GM21381 (cell line): ENCODE measurements at regions not wholly inside any gene's neighbourhood (a gene's known extent, or its start where the extent isn't known, plus 50 kb on each side); places are given as distances from the start of the nearest gene placed in this dataset.
"Not testable (repeated sequence)": the region's sequence is repeated elsewhere in the genome, so short reads cannot be mapped to it uniquely, and the experiment has no call there.

ENCODE experiments used
- ATAC-seq: cut with Tn5 transposase; IDR thresholded peaks from one replicate; pipeline ENCODE4 v1.9.1; 2021; ENCODE audit warnings: mild to moderate bottlenecking, moderate library complexity; ENCODE audit not compliant: unreplicated experiment

DNA sequence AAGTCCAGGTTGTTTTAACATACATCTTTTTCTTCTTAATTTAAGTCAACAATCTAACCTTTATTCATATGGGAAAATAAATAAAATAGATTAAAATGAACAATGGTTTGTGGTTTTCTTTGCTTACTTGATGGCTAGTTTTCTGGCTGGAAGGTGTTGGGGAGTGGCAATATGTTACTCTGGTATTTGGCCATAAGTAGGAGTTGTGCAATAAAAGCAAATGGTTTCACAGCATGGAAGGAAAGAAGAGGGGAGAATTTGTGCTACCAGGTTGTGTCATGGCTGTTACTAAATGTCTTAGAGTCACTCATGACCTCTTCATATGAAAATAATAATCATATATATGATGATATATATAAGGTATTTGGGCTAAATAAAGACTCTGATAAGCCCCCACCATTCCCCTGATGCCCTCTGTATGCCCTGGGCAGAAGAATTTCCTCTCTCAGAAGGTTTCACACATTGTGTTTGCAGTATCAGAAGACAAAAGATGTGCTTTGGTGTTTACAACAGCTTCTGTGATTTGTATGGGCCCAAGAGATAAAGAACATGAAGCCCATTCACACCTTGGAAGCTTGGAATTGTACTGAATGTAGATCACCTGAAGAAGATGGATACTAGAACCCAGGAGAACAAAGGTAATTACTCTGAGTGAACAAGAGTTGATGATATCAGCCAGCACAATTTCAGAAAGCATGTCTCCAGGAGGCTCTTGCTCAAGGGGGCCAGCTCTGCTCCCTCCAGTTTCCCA lies 160.9 kb downstream of the ALG10B start:
- no peak for ATAC-seq

DNA sequence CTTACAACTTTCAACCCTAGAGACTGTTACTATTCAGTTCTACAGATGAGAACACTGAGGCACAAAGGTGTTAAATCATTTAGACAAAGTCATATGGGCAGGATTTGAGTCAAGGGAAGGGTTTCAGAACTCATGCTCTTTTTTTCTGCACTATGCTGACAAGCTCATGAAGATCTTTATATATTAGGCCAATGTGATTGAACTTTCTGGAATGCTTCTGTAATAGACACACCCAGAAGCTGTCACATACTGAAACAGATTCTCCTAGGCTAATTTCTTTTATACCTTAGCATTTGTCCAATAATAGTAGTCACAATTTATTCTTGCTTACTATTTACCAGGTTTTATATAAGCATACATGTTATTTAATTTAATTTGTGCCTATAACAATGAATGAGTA lies 164.0 kb downstream of the ALG10B start:
- ATAC-seq, result no peak

DNA sequence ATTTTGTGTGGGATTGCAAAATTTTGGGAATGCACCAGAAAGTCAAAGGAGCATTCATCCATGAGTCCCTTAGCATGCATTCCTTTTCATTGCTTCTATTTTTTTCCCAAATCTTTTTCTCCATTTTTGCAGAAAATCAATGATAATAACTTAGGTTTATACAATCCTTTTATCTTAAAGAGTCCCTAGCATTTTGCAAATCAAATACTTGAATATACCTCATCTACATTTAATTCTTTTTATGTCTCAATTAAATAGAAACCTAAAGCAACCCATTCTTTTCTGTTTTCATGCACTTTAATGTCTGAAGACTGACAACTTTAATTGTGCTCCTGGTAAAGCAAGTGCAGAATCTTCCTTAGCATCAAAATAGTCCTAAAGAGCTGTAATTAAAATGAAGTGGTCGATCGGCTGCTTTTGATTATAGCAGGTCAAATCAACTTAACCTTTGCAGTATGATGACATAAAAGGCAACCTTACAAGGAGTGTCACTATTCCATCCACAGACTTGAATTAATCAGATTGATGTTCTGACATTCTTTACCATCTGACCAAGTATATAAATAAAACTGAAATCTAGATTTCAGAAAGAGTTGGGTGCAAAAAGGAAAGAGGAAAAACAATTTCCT lies 168.4 kb downstream of the ALG10B start:
- no peak for ATAC-seq

DNA sequence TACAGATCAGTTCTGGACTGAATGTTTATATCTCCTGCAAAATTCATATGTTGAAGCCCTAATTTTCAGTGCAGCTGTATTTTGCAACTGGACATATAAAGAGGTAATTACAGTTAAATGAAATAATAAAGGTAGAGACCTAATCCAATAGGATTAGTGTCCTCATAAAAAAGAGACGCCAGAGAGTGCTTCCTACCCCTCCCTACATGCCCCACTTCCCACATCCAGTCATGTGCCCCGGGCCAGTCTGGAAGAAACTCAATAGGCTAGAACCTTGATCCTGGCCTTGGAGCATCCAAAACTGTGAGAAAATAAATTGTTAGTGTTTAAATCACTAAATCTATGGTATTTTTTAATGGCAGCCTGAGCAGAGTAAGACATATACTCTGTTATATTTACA lies 172.3 kb downstream of the ALG10B start:
- ATAC-seq, result no peak

DNA sequence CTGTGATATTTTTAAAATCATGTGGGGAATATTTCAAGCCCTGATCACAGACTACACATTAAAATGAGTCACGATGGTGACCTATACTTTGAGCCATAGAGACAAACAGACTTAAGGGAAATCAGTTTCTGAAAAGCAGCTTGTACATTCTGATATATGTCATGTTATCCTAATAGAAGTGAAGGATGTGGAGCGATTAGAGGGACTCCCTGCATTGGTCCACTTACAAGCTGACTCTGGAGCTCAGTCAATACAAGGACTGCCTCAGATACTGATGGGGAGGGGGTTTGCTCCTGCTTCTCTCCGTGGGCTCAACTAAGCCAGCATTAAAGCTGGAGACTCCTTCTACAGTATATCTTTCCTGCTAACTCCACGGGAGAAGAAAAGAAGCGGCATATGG lies 173.5 kb downstream of the ALG10B start:
- ATAC-seq, result no peak

DNA sequence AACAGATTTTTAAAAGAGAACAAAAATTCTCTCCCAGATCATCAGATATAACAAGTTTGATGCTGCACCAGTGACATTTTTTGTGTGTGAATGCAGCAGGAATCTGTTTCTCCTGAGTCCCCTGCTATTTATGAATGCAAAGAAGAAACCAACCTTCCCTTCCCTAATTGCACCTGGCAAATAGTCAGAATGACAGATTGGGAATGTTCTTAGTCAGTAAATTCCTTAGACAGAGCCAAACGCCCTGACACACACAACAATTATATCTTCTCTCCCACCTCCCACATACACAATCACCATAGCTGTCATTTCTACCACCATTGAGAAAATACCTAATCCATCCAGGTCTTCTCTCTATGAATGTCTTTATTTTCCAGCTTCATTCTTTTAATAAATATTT lies 174.4 kb downstream of the ALG10B start:
- no peak for ATAC-seq

DNA sequence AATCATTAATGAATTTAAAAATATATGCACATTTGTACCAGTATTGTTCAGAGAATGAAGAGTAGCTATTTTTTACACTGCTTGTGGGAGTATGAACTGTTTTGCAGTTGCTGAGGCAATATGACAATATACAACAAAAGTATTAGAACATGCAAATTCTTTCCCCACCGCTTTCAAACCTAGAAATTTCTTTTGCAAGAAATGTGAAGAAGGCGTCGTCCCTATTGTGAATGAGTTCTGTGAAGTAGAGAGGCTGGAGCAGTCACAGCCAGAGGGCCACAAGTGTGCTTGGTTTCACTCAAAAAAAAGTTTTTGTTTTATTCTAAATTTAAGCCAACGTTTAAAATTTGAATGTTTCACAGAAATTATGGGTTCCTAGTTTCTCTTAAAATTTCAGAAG lies 184.9 kb downstream of the ALG10B start:
- ATAC-seq, result no peak

DNA sequence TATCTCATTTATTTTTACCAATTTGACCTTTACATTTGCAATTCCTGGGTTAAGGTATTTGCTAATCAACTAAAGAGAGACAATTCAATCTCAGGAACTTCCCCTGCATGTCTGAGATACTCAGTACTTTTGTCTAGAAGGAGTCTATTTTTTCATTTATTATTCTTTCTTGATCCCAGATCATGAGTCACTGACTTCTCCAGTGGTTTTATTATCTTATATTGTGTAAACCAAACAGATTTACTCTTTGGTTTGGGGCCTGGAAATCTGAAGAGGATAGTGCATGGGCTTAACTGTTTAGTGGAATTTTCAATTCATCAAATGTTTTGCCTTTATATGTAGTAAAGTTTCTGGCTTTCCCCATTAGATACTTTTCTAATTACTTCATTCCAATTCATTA lies 185.4 kb downstream of the ALG10B start:
- no peak for ATAC-seq

DNA sequence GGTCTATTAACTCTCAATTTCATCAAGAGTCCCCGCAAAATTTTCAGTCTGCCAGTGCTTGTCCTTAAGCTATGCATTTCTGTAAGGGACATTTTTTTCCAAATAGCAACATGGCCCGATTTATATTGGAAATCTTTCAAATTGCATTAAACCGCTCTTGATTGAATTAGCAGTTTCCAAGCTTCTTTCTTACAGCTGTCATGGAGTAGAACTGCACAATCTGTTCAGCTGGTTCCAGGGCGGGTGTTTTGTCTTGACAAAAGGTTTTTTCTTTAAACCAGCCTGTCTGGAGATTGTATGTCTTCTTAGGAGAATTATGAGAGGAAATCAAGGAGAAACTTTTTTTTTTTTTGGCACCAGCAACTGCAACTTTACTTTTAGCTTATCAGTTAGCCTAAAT lies 185.8 kb downstream of the ALG10B start:
- ATAC-seq, result no peak

DNA sequence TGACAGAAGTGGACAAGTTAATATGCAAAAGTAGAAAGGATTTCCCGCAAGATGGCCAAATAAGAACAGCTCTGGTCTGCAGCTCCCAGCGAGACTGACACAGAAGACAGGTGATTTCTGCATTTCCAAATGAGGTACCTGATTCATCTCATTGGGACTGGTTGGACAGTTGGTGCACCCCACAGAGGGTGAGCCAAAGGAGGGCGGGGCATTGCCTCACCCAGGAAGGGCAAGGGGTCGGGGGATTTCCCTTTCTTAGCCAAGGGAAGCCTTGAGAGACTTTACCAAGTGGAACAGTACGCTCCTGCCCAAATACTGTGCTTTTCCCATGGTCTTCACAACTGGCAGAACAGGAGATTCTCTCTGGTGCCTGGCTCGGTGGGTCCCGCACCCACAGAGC lies 191.3 kb downstream of the ALG10B start:
- no peak for ATAC-seq

DNA sequence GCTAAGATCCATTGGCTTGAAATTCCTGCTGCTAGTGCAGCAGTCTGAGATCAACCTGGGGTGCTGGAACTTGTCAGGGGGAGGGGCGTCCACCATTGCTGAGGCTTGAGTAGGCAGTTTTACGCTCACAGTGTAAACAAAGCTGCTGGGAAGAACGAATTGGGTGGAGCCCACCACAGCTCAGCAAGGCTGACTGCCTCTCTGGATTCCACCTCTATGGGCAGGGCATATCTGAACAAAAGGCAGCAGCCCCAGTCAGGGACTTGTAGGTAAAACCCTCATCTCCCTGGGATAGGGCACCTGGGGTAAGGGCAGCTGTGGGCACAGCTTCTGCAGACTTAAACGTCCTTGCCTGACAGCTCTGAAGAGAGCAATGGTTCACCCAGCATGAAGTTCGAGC lies 191.7 kb downstream of the ALG10B start:
- ATAC-seq, result no peak

DNA sequence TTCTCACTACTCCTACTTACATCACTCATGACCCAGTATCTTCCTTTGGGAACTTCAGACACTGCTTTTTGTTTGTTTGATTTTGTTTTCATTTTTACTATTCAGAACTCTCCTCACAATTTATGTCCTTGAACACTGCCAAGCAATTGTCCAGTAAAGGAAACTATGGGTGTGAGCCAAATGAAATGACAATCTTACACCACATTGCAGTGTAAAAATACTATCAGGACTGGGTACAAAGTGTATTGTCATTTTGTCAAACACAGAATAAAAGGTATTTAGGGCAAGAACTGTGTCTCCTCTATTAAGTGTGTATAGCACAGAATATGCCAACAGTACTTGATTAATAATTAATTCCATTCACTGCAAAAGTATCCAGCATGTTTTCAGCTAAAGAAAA lies 199.3 kb downstream of the ALG10B start:
- no peak for ATAC-seq

DNA sequence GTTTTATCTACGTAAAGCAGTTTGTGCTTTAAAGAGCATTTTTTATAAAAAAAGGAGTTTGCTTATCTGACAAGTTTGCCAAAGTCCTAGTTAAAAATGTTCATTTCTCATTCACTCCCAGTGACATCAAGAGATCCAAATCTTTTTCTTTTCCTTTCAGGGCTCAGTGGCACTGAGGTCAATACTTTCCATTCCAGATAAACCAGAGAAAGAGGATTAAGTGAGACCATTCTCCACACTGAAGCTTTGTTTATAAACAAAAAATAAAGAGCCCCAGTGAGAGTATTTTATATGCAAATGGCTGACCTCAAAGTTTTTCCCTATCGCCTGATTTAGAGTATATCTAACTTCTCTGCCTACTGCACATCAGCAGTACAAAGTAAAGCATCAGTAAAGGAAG lies 199.8 kb downstream of the ALG10B start:
- ATAC-seq, result no peak

DNA sequence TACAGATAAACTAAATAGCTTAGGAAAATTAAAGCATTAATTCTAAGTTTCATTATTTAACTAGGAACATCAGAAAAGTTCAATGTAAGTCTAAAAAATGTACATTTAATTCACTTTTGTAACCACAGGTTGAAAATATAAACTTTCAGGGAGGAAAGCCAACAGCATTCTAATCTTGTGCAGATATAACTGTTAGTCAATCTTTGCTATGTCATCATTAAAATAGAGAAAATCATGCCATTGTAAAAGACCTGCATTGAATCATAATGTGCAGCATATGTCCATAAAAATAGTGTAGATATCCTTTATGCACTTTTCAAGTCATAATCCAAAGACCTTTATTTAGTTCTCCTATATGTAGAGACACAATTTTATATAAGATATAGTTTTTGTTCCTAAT lies 207.3 kb downstream of the ALG10B start:
- no peak for ATAC-seq

DNA sequence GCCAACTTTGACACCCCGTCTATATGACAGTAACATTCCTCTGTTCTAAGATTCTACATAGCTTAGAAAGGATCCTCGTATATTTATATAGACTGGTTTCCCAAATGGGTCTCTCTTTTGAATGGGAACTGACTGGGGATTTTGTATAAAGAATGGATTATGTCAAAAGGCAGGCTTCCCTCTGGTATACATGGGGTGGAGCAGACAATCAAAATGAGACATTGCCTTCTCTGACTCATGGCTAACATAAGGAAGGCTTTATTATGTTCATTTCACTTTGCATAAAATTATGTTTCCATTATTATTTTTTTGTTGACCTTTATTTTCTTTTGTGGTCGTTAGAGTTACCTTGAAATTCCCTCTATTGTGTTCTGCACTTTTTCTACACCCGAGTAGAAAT lies 211.1 kb downstream of the ALG10B start:
- ATAC-seq, result no peak

DNA sequence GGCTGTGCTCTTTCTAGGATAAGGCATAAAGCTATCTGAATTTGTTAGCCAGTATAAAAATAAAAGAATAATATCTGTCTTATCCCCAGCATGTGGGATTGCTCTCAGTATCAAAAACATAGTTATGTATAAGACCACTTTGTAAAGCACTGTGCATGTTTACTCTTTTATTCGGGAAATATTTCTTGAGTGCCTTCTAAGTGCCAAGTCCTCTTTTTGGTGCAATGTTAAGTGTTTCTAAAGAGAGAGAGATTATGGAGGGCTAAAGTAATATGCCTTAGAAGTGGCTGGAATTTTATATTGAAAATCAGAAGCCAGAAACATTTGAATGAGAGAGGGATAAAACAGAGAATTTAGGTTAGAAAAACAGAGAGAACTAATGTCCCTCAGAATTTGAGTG lies 212.0 kb downstream of the ALG10B start:
- ATAC-seq, result no peak

DNA sequence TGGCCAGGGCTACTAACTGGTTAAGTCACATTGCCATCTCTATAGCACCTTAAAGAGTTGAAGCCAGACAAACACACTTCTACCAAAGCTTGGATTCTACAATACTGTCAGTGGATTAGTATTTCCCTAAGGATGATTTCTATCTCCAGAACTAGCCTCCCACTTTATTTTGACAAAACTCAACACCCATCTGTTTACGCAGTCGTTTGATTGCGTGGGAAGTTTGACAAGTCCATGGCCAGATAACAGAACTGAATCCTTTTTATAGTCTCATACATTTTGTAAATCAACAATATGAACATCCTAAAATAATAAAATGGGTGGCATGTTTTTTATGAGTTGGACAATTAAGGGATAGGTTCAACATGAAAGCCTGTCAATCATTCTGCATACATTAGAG lies 212.7 kb downstream of the ALG10B start:
- ATAC-seq, result not testable (repeated sequence)

DNA sequence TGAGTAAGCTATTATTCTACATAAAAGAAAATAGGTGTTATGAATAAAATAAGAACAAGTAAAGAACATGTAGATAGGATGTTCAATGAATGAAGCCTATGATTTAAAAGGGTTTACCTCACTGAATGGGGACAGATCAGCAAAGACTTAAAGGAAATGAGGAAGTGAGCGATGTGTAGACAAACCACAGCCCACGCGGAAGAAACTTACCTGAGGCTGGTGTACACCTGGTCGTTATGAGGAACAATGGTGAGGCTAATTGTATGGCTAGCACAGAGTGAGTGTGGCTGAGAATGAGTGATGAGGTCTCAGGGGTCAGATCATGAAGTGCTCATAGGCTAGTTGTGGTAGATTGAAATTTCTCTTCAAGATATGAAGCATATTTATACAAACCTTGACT lies 221.7 kb downstream of the ALG10B start:
- ATAC-seq, result no peak

DNA sequence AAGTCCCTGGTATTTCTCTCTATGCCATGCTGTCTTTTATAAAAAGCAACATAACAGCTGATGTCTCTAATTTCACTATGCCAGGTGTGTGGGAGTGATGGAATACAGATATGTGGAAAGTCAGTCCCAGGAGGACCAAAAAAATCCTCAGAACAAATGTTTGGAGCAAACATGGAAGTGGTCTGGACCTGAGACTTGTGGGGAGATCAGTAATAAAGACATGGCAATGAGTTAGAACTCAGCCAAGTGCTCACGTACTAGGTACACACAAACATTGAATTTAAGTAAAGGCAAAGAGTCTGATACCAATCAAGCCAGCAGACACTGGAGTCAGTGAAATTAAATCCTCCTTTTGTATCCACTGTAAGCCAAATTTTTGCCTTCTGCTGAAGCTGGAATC lies 223.6 kb downstream of the ALG10B start:
- no peak for ATAC-seq

DNA sequence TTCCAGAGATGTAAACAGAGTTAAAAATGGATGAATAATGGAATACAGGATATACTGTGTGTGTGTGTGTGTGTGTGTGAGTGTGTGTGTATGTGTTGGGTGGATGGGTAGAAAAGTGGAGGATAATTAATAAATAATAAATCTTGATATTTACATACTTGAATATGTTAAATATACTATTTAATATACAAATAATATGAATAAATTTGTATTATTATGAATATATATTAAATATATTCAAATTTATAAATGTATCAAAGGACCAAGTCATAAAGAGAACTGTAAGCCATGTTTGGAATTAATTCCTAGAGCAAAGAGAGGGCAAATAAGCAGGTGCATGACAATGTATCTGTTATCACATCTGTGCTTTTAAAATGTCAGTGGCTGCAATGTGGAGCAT lies 225.3 kb downstream of the ALG10B start:
- ATAC-seq, result no peak

DNA sequence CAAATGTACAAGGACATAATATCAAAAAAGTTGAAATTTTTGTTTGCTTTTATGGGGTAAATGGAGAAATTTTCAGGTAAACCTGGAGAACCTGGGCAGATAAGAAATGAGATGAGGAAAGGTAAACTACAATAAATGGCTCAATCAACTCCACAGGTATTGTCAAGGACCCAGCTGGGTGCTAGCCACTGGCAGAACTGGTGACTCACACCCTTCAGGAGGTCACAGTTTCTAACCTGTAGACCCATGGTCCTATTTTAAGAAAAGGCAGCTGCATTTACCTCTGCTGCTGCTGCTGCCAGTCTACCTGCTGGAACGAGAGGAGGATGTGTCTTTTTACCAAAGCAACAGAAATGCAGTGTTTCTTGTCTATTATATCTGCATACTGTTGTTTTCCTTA lies 226.6 kb downstream of the ALG10B start:
- ATAC-seq, result no peak

DNA sequence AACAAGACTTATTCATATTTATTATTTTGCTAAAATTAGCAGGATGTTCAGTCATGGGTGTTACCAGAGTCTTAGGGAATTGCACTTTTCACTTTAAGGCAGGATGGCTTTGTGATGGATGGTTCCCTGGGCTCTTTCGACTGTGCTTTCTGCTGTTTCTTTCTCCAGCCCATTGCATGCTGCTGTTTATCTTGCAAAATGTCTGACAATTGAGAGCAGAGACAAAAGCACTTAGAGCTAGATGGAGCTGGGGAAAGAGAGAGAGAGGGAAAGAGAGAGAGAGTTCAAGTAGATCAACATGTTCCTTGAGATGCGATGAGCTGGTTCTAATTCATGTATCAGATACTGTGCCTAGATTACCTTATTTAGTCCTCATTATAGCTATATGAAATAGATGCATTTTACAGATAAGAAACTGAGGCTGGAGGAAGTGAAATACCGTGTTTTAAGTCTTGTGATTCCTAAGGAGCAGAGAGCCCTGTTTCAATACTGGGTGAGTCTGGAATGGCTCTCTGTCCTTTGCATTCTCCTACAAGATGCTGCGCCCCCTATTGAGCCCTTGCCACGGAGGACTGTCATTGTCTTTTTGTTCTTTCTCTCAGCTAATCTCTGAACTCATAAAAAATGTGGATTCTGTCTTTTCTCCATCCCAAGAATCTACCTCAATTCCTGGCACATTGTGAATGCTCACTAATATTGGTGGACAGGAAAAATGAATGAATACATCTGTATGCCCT lies 227.9 kb downstream of the ALG10B start:
- no peak for ATAC-seq
